Middle frontal gyrus (tissue), 1 donor: ENCODE measurements at regions not wholly inside any gene's neighbourhood (a gene's known extent, or its start where the extent isn't known, plus 50 kb on each side); places are given as distances from the start of the nearest gene placed in this dataset.

Source experiments
- DNase-seq: peaks from one replicate; pipeline ENCODE4 v3.0.0-alpha.2; 2015; ENCODE audit warnings: low spot score; ENCODE audit errors: extremely low spot score

DNA sequence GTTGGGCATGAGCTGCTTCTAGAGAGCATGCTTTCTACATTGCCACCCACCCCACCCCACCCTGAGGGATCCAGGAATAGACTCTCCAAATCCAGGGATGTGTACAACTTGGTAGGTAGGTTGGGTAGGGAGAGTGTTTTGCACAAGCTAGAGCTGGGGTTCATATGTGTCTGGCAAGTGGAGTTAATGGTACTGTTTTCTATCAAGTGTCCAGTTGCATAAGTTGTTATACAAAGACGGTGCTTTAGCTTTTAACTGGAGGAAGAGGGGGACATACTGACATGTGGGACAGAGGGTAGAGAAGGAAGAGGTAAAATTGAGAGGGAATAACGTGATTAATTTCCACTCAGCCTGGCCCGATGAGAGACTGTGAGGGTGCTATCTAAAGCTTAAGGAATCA, 51.0 kb upstream of the TNC start:
- no peak for DNase-seq

DNA sequence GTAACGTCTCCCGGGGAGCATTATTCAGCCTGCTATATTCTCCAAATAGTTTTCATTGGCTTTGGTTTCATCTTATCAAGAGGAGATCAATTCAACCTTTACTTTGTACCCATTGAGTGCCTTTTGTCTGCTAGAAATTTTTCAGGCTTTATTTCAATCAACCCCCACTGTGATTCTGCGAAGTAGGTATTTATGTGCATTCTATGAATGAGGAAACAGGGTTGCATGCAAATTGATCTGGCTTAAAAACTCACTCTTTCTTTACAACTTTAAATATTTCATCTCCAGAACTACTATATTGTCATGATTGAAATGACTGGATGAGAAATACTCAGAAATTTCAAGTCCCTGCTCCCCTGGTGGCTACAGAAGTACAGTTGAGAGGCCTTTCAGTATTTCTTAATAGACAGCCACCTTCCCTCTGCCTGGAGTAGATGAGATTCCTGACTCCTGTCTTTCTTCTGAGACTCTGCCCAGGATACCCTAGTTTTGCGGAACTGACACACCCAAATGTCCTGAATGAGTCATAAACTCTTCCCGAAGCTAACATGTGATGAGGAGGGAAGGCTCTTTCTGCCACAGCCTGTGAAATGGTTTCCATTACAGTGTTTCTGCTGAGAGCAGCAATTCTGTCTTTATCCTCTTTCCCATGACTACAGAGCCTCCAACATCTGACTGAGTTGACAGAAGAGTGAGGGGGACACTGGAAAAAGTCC, 52.6 kb upstream of the TNC start:
- no peak for DNase-seq

GRCh38 chr9:115171921-115172388, 54.0 kb upstream of the TNC start:
- no peak for DNase-seq

- DNase-seq = no peak
These were observed 64.3 kb upstream of the TNC start for GRCh38 chr9:115182264-115182663.

DNA sequence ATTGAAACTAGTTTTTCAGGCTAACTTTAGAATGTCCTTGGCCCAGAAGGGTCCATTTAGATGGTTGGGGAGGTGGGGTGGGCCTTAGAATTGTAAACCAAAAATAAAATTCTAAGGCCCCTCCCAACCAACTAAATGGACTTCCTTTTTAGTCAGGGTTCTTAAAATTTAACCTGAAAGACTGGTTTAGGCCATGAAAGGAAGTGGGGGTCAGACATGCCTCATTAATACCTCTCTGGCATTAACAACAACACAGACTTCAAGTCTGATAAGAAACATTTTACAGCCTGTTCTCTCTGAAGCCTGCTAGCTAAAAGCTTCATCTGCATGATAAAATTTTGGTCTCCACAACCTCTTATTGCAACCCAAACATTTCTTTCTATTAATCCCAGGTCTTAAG, 65.5 kb upstream of the TNC start:
- DNase-seq = no peak

- DNase-seq = no peak
These were observed 71.7 kb upstream of the TNC start for GRCh38 chr9:115189686-115190085.

GRCh38 chr9:115191667-115192066, 73.7 kb upstream of the TNC start:
- DNase-seq = no peak

GRCh38 chr9:115192280-115192679, 74.3 kb upstream of the TNC start:
- no peak for DNase-seq

DNA sequence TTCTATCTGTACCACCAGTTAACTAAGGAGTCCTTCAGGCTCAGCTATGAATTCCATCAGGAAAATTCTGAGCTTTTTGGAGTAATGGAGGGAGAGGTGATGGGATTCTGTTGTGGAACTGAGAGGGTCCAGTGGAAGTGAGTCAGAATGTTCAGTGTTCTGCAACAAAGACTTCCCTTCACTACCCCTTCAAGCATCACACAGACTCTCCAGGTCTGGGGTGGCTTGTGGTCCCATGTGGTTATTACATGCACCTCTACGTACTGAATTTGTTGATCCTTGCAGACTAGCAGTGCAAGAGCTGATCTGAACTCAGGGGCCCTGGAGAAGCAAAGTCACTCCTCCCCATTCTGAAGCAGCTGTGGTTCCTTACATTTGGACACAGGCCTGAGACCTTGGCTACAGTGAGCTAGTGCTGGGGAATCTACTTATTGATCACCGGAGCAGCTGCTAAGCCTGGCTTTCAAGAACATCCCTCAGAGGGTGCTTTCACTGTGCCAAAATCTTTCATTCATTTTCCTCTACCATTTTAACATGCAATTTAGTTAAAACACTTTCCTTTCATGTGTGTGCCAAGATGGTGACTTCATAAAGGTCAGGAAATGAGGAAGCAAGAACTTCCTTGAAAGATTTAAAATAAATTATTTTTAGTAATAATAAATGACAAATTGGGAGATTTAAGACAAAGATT, 75.0 kb upstream of the TNC start:
- DNase-seq = no peak

DNA sequence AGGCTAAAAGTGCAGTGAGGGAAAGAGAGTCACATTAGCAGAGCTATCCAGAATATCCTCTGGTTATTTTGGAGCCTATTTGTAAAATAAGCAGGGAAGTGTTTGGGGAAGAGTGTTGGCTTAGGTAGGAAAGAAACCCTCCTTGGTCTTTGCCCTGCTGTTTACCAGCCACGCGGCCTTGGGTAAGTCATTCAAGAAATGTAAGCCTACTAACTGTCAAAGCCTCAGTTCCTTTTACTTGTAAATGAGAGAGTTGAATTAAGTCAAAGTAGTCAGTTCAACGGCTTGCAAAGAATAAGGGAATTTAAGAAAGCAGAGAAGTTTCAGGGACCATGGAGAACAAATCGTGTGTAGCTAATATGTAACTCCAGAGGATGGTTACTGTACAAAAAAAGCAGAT, 75.8 kb upstream of the TNC start:
- DNase-seq = no peak

- DNase-seq = no peak
These were observed 76.3 kb upstream of the TNC start for GRCh38 chr9:115194216-115194615.

DNA sequence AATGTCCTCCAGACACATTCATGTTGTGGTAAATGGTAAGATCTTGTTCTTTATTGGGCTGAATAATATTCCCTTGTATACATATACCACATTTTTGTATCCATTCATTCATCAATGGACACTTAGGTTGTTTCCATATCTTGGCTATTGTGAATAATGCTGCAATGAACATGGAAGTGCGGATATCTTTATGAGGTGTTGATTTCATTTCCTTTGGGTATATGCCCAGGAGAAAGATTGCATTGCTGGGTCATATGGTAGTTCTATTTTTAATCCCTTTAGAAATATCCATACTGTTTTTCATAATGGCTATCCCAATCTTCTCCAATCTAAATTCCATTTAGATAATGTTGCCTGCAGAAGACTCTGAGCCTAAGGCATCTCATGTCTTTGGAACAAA, 78.0 kb upstream of the TNC start:
- no peak for DNase-seq

GRCh38 chr9:115196919-115197318, 79.0 kb upstream of the TNC start:
- DNase-seq = no peak

DNA sequence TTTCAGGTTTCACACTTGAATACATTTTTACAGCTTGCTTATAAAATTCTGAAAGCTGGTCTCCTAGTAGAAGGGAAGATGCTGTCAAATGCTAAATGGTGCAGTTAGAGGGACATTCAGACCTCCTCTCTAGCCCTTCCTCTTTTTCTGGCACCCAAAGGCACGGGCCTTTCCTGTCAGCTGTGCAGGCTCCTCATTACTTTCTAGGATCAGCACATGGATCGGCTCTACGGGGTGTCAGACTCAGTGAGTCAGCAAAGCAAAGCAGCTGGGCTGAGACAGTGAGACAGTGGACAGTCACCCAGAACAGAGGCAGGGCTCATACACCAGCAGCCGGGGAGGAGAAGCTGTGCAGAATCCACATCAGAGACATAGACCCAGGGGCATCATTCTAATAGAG, 80.0 kb upstream of the TNC start:
- DNase-seq = no peak

DNA sequence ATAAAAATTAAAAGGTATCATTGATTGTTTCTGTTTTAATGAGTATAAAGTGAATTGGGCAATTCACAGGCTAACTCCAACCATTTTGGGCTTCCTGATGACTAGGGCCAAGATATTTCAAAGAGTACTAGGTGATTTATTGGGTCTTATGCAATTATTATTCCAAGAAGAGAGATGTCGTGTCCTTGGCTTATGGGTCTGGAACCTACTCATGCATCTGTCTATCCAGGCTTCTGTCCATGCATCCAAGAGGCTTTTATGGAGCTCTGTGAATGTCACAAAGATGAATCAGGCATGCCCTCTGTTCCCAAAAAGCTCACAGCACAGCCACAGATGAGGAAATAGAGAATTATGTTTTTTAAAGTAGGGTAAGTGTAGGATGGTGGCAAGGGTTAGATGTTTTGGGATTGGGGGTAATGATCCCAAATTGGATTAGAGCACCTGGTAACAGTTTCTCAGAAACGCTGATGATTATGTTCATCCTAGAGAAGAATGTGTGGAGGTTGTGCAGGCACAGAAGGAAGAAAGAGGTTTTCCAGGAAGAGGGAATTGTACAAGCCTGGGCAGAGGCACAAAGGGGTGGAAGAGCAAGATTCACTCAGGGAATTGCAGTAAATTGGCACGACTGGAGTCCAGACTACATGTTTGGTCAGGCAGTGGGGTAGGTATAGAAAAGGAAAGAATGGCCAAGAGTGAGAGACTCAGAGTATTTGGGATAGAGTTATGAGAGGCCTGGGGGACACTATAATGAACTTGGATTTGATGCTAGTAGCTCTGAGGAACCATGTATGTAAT, 83.0 kb upstream of the TNC start:
- DNase-seq = no peak

DNA sequence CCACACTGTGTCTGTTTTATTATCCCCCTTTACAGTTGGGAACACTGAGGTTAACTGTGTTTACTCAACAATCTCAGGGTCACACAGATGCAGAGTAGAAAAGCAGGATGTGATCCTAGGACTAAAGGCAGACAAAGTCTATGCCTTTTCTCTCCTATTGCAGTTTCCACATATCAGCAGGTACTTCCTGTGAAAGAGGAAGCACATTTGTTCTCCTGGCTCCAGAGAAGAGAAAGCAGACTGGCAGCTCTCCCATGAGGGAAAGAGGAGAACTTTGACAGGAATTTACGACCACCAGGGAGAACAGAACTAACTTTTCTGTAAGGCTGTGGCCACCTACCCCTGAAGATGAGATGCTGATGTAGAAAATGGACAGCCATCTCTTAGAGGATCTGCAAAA, 84.2 kb upstream of the TNC start:
- no peak for DNase-seq

DNA sequence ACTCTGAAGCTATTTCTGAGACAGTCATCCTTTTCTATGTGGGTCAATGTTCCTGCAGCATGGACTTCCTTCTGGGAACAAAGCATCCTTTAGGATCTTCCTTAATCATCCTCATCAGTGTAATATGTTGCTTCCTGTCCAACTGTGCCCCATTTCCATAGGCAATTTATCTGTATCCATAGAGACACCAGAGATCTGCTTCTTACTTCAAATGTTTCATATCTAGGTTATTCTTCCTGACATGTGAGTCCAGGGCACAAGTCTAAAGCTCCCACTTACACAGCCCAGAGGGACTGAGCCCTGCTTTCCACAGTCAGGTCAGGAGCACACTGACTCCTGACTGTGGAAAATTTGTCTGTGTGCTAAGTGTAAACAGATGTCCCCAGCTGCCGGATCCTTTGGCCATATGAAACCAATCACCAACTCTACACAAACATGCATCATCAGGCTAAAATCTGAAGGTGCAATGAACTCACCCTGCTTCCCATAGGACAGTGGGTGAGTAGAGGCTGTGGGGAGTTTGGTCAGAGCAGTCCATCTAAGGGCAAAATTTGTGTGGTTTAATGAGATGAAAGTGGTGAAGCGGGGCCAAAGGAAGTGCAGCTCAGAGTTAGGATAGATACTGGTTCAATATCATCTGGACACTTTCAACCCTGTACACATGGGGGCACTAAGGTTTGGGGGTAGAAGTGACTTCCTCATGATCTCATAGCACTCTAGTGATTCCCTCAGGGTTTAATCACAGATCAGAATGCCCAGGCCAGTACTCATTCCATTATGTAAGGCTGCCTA, 85.2 kb upstream of the TNC start:
- DNase-seq = no peak

- DNase-seq = no peak
These were observed 87.0 kb upstream of the TNC start for GRCh38 chr9:115204904-115205453.

DNA sequence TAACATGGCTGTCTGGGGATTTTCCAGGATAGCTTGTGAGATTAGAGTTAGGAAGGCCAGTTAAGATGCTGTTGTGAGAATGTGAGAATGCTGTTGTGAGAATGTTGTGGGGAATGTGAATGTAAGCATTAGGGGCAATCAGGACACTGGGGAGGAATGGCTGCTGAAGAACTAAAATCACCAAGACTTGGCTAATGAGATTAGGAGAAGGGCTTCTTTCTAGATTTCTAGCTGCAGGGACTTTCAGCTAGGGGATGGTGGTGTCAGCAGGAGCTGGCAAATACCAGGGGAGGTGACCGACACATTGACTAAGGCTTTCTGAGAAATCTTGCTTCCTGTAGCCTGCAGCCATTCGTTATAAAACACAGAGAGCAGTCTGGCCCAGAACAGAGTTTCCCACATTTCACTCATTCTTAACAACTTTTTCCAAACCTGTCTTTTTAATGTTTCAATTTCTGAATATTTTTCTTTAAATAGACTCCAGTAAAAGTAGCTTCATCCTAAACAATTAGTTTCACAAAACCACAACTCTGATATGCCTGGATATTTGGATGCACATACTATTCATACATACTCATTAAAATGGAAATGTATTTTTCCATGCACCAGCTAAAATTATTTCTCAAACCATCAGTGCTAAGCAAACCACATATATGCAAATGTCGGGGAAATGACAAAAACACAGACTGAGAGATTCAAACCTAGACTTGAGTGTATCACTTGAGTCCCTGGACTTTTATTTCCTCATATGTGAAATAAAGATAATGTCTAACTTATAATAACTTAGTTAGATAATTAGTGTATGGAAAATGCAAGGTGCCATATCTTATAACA, 89.3 kb upstream of the TNC start:
- no peak for DNase-seq

DNA sequence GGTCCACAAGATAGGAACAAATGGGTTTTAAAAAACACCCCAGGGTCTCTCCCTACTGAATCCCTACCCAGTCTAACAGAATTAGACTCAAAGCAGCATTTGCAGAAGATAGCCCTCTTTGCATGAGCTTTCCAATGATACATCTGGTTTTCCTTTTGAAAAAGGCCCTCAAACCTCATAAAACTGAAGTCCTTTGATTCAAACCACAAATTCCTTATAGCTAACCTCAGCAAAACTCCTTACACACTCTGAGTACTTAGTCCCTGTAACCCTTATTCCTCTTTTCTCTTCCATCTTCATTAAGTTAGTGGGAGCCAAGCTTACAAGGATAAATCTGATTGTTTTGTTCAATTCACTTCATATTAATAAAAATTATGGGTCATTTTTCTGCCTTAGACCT, 90.5 kb upstream of the TNC start:
- no peak for DNase-seq
